ENCODE measurements at regions not wholly inside any gene's neighbourhood (a gene's known extent, or its start where the extent isn't known, plus 50 kb on each side); places are given as distances from the start of the nearest gene placed in this dataset.

GRCh38 chr22:27032091-27032761 lies 374.8 kb downstream of the MIAT start (continued):
- TF ChIP-seq EZH2 (IDR thresholded peaks at IDR 0.05; ENCODE audit: low read depth, low read length, severe bottlenecking) (no peak), CREB1 (IDR thresholded peaks at IDR 0.05) (no peak), POU5F1 (IDR thresholded peaks at IDR 0.05; ENCODE audit: low read depth, low read length) (no peak), HDAC6 (IDR thresholded peaks at IDR 0.05; ENCODE audit: low read depth, low read length) (no peak), CHD1 (IDR thresholded peaks at IDR 0.05; ENCODE audit: low read depth, low read length) (no peak)

Measured in H1 (cell line).